ENCODE measurements at regions not wholly inside any gene's neighbourhood (a gene's known extent, or its start where the extent isn't known, plus 50 kb on each side); places are given as distances from the start of the nearest gene placed in this dataset.
A peak's percentile ranks its signal among the peaks of the same experiment; 100 is the strongest.
"Not testable (repeated sequence)": the region's sequence is repeated elsewhere in the genome, so short reads cannot be mapped to it uniquely, and the experiment has no call there.

GRCh38 chr15:62365795-62366442 is 200.8 kb upstream of the C2CD4B start:
- DNase-seq (ENCODE audit: low read depth in 3 of 3) = no peak

DNA sequence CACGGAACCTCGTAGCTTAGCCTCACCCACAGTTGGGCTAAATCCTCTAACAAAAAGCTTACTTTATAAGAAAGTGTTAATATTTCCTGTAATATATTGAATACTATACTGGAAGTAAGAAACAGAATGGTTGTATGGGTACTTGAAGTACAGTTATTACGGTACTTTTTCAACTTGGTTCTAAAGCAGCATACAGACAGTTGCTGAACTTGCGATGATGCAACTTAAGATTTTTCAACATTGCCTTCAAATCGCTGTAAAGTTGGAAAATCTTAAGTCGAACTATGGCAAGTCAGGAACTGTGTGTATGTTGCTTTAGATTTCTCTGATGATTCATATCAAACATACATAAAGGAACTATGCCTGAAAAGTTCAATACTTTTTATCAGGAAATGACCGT is 204.4 kb upstream of the C2CD4B start:
- DNase-seq (ENCODE audit: low read depth in 3 of 3) = no peak

DNA sequence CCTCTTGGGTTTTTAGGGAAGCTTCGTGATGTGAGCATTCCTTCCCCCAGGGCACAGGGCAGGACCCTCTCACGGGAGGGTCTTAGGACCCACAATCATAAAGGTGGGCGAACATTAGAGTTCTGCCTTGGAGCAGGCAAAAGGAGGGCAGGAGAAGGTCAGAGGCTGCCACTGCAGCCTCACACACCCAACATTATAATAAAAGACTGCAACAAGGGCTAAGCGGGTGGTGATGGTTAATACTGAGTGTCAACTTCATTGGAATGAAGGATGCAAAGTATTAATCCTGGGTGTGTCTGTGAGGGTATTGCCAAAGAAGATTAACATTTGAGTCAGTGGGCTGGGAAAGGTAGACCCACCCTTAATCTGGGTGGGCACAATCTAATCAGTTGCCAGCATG is 206.6 kb upstream of the C2CD4B start:
- not testable (repeated sequence) for DNase-seq (ENCODE audit: low read depth in 3 of 3)

DNA sequence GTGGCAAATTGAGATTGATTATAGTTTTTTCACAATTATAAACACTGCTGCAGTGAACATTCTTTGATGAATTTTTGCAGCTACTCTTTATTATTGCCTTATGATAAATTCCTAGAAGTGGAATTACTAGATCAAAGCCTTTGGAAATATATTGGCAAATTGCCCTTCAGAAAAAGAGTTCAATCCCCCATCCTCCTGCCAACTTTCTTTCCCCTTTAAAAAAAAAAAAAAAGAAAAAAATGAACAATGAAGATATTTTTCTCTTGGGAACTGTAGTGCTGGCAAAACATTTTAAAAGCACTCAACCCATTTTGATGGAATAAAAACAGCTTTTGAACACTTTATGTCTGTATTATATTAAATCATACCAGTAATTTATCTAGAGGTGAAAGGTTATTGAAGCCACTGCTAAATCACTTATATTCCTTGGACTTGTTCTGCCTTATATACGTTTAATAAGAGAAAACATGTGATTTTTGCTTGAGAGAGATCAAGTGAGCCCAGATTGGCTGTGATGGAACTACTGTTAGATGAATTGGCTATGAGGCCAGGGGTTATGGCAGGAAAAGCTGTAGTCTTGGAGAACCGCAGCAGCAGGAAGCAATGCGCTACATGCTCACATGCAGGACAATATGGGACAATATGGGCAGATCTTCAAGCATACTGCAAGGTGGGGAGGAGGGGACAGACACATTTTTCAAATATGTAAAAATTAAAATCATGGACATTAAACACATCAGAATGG is 212.8 kb upstream of the C2CD4B start:
- DNase-seq (ENCODE audit: low read depth in 3 of 3) = no peak

DNA sequence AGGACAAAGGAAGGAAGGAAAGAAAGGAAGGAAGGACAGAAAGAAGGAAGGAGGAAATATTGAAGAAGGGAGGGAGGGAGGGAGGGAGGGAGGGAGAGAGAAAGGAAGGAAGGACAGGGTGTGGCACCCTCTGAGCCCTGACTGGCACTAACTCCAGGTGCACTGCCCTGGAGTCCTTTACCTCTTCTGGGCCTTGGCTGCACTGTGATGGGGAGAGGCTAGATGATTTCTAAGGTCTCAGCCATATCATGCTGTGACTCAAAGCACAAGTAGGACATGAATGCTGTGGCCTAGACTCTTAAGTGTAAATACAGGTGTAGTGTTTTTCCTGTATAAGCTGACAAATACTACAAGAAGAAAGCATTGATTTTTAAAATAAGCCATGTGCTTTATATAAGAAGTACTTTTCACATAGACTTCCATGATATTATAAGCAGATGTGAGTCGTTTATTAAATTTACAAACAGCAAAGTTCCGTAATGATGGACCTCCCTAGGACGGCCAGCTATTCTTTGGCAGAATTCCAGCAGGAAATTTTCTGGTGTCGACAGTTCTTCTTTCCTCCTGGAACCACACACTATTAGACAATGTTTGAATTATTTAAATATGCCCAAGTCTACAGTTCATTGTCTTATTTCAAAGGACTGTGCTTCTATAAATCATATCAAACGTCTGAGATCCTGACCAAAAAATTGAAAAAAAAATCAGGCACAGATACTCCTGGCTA is 213.8 kb upstream of the C2CD4B start:
- DNase-seq (ENCODE audit: low read depth in 3 of 3) = no peak

- DNase-seq (ENCODE audit: low read depth in 3 of 3) = no peak
Observed at GRCh38 chr15:62380011-62380410, 214.9 kb upstream of the C2CD4B start.

DNA sequence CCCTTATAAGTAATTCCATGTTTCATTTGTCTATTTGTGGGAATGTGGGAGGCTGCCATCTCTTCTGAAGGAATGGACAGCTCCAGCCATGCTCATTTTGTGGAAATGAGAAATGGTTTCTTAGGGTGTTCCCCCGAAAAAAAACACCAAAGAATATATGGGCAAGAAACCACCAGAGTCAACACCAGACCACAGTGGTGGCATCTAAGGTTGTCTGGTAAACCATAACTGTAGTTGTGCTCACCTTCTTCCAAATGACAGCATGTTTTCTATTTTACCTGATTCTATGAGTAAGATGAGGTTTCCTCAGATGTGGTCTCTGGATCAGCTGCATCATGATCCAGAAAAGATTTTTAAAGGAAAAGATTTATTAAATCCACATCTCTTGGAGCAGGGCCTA is 217.0 kb upstream of the C2CD4B start:
- no peak for DNase-seq (ENCODE audit: low read depth in 3 of 3)

GRCh38 chr15:62389885-62390790 is 225.1 kb upstream of the C2CD4B start, which contains the start of gene TLN2:
TLN2 (plus strand) TSS chr15:62390550.
- DNase-seq (ENCODE audit: low read depth in 3 of 3) = peak; percentile 31 to 66 (median 34)

DNA sequence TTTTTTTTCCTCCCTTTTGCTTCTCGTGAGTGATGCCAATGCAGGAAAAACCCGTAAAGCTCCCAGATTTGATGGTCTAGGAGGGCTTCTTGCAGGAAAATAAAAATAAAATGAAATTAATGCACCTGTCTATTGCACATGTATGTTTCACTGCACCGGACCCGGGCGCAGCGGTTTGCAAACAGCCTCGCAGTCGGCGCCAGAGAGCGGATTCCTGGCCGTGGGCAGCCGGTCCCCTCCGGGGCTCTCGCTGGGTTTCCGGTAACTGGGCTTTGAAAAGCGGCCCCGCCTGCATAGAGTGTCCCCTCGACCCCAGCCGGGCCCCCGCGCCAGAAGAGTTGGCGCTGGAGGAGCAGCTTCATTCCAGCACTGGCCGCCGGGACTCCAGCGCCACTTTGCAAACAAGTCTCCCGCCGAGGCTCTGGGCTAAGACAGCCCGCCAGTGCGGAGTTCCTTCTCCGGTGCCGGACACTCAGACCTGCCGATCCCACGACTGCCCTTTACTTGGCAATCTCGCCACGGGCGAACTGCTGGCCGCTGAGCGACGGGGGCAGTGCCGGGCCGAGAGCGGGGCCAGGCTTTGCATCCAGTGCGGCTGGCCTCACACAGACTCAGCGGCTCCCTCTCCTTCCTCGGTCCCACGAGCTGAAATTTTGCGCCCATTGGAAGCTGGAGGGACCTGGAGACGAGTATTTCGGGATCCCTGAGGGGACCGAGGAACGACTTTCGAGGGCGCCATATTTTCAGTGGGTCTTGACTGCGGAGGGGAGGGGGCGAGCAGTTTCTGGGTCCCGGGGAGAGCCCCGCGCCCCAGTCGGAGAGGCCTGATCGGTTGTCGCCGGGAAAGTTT is 225.9 kb upstream of the C2CD4B start:
- peak in 1 of 3 experiments; percentile 36 for DNase-seq (ENCODE audit: low read depth in 3 of 3)

- DNase-seq (ENCODE audit: low read depth in 3 of 3) = peak in 1 of 3 experiments; percentile 22
Observed at GRCh38 chr15:62391641-62392262, 226.7 kb upstream of the C2CD4B start.

DNA sequence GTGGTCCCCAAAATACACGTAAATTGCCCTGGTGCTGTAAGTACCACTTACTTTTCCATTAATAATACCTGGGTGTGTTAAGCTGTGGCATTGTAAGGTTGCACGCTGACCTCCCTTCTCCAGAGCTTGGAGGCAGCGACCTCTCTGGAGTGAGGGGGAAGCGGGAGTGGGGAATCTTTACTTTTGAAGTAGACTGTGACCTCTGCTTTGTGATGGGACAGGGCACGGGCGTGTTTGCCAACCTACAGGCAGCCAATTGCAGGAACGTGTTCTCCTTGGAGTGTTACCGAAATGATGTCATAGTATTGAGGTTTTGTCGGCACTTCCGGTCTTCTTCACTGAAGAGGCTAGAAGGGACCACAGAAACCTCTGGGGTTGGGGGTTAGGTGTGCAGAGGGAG is 227.3 kb upstream of the C2CD4B start:
- DNase-seq (ENCODE audit: low read depth in 3 of 3) = no peak

- DNase-seq (ENCODE audit: low read depth in 3 of 3) = no peak
Observed at GRCh38 chr15:62393196-62393595, 228.1 kb upstream of the C2CD4B start.

- no peak for DNase-seq (ENCODE audit: low read depth in 3 of 3)
Observed at GRCh38 chr15:62394079-62394478, 229.0 kb upstream of the C2CD4B start.

- DNase-seq (ENCODE audit: low read depth in 3 of 3) = no peak
Observed at GRCh38 chr15:62400778-62401177, 235.7 kb upstream of the C2CD4B start.

DNA sequence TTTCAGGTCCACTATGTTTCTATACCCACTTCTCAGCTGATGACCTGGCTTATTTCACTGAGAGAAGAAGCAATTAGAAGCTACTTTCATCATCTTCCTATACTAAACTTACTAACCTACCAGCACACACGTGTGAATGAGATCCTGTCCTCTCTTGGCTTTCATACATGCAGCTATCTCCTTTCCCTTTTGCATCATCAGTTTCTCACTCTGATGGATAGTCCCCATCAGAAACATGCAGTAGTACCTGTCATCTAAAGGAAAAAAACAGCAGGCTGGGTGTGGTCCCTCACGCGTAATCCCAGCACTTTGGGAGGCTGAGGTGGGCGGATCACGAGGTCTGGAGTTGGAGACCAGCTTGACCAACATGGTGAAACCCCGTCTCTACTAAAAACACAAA is 237.6 kb upstream of the C2CD4B start:
- DNase-seq (ENCODE audit: low read depth in 3 of 3) = no peak

- DNase-seq (ENCODE audit: low read depth in 3 of 3) = no peak
Observed at GRCh38 chr15:62403164-62403809, 238.2 kb upstream of the C2CD4B start.

DNA sequence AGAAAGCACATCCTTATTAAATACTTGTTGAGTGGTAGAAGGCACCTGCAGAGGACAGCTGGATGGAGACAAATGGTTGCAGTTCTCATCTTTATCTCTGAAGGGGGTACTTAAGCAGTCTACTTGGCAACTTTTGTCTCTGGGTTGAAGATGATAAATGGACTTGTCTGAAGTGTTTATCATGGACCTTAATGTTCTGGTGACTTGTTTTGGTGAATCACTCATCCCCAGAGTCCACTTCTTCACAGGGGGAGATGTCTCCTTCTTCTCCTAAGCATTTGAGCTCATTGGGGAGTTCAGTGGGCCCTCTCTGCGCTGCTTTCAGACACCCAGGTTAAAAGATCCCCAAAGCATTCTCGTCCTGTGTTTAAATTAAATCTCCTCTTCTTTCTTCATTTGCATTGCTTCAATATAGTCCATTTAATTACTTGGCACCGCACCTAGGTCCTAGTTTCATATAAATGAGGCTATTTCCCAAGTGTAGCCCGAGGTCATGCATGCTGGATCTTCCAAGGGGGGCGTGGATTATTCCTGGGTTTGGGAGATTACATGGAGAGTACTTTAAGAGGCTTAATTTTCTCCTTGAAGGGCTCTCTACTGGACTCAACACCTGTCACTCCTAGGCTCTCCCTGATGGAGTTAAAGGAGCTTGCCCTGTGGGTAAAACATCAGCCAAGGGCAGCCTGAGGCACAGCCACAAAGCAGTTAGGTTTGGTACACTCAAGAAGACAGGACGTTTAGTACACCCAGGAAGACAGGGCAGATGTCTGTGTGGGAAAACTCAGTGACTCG is 239.3 kb upstream of the C2CD4B start:
- no peak for DNase-seq (ENCODE audit: low read depth in 3 of 3)

GRCh38 chr15:62406305-62406891 is 241.3 kb upstream of the C2CD4B start:
- no peak for DNase-seq (ENCODE audit: low read depth in 3 of 3)

- no peak for DNase-seq (ENCODE audit: low read depth in 3 of 3)
Observed at GRCh38 chr15:62407216-62407615, 242.1 kb upstream of the C2CD4B start.

Data from stimulated activated CD4-positive, alpha-beta T cell treated with anti-CD3 and anti-CD28 coated beads, TNF-alpha, amount 100 ng/mL, for 24 hours (primary cell).